Panc1 (cell line): ENCODE measurements at regions not wholly inside any gene's neighbourhood (a gene's known extent, or its start where the extent isn't known, plus 50 kb on each side); places are given as distances from the start of the nearest gene placed in this dataset.

Experiments
- POLR2AphosphoS5 ChIP-seq: IDR thresholded peaks from 2 replicates; pipeline ENCODE4 v1.6.1; 2012; ENCODE audit warnings: mild to moderate bottlenecking, low read depth, low read length, moderate library complexity
- TF ChIP-seq, protein P1 (sequence below): fragments of 450-650 bp; IDR thresholded peaks from 2 replicates; pipeline ENCODE4 v1.5.1; 2017; ENCODE audit warnings: mild to moderate bottlenecking
- TF ChIP-seq, protein P2 (sequence below), 2 experiments: IDR thresholded peaks; 2 replicates each; pipeline ENCODE4 v1.6.1; 2011 to 2012; ENCODE audit warnings: low read depth in 2 of 2, control low read depth in 1 of 2, low read length in 1 of 2, mild to moderate bottlenecking in 1 of 2, moderate library complexity in 1 of 2; ENCODE audit not compliant: insufficient read depth in 1 of 2

- TF ChIP-seq, protein P1, sequence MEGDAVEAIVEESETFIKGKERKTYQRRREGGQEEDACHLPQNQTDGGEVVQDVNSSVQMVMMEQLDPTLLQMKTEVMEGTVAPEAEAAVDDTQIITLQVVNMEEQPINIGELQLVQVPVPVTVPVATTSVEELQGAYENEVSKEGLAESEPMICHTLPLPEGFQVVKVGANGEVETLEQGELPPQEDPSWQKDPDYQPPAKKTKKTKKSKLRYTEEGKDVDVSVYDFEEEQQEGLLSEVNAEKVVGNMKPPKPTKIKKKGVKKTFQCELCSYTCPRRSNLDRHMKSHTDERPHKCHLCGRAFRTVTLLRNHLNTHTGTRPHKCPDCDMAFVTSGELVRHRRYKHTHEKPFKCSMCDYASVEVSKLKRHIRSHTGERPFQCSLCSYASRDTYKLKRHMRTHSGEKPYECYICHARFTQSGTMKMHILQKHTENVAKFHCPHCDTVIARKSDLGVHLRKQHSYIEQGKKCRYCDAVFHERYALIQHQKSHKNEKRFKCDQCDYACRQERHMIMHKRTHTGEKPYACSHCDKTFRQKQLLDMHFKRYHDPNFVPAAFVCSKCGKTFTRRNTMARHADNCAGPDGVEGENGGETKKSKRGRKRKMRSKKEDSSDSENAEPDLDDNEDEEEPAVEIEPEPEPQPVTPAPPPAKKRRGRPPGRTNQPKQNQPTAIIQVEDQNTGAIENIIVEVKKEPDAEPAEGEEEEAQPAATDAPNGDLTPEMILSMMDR, result no peak
- TF ChIP-seq, protein P2, sequence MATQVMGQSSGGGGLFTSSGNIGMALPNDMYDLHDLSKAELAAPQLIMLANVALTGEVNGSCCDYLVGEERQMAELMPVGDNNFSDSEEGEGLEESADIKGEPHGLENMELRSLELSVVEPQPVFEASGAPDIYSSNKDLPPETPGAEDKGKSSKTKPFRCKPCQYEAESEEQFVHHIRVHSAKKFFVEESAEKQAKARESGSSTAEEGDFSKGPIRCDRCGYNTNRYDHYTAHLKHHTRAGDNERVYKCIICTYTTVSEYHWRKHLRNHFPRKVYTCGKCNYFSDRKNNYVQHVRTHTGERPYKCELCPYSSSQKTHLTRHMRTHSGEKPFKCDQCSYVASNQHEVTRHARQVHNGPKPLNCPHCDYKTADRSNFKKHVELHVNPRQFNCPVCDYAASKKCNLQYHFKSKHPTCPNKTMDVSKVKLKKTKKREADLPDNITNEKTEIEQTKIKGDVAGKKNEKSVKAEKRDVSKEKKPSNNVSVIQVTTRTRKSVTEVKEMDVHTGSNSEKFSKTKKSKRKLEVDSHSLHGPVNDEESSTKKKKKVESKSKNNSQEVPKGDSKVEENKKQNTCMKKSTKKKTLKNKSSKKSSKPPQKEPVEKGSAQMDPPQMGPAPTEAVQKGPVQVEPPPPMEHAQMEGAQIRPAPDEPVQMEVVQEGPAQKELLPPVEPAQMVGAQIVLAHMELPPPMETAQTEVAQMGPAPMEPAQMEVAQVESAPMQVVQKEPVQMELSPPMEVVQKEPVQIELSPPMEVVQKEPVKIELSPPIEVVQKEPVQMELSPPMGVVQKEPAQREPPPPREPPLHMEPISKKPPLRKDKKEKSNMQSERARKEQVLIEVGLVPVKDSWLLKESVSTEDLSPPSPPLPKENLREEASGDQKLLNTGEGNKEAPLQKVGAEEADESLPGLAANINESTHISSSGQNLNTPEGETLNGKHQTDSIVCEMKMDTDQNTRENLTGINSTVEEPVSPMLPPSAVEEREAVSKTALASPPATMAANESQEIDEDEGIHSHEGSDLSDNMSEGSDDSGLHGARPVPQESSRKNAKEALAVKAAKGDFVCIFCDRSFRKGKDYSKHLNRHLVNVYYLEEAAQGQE (IDR thresholded peaks at IDR 0.05; ENCODE audit: insufficient read depth in 1 of 2, low read depth in 2 of 2, low read length in 1 of 2), result no peak
- TF ChIP-seq POLR2AphosphoS5, result no peak
These were observed 84.9 kb downstream of the IZUMO3 start for GRCh38 chr9:24460781-24461180.
